ENCODE measurements at regions not wholly inside any gene's neighbourhood (a gene's known extent, or its start where the extent isn't known, plus 50 kb on each side); places are given as distances from the start of the nearest gene placed in this dataset.

GRCh38 chr5:2282893-2283292, 400.2 kb upstream of the IRX4 start:
- TF ChIP-seq POLR2A (IDR thresholded peaks at IDR 0.05): no peak
- TF ChIP-seq CTCF (IDR thresholded peaks at IDR 0.05): no peak

Data from lower leg skin (tissue), 3 donors.